Calu3 (cell line): ENCODE measurements at regions not wholly inside any gene's neighbourhood (a gene's known extent, or its start where the extent isn't known, plus 50 kb on each side); places are given as distances from the start of the nearest gene placed in this dataset.

Source experiments
- BruUV-seq: library from RNA; stranded (reverse); fragments of 400-500 nt; replicated peaks from 2 replicates; lab custom pipeline; 2021; lab: Mats Ljungman, UMichigan
- CTCF ChIA-PET: fragments of 300-600 bp; sonication (Branson Sonifier 250); formaldehyde crosslinking; loops from one replicate; lab custom pipeline; 2022; ENCODE audit warnings: antibody characterized with exemption; lab: Charles Lee
- DNase-seq: peaks from one replicate; pipeline ENCODE4 v3.0.0; 2022
- H3K27ac Mint-ChIP-seq: one replicate; pipeline ENCODE4 v1.8.0; 2022; ENCODE audit warnings: mixed read lengths; ENCODE audit not compliant: unreplicated experiment
- H3K27me3 Mint-ChIP-seq: one replicate; pipeline ENCODE4 v1.8.0; 2022; ENCODE audit warnings: mixed read lengths; ENCODE audit not compliant: unreplicated experiment
- H3K36me3 Mint-ChIP-seq: one replicate; pipeline ENCODE4 v1.8.0; 2022; ENCODE audit warnings: mild to moderate bottlenecking, moderate library complexity, mixed read lengths; ENCODE audit not compliant: insufficient read depth, unreplicated experiment
- H3K4me1 Mint-ChIP-seq: one replicate; pipeline ENCODE4 v1.8.0; 2022; ENCODE audit warnings: mild to moderate bottlenecking, low read depth, mixed read lengths; ENCODE audit not compliant: unreplicated experiment
- H3K4me3 Mint-ChIP-seq: one replicate; pipeline ENCODE4 v1.8.0; 2022; ENCODE audit warnings: mild to moderate bottlenecking, low read depth, moderate library complexity, mixed read lengths; ENCODE audit not compliant: unreplicated experiment
- H3K9me3 Mint-ChIP-seq: one replicate; pipeline ENCODE4 v1.8.0; 2022; ENCODE audit warnings: low read depth, mixed read lengths; ENCODE audit not compliant: unreplicated experiment
- intact Hi-C: fragments of 100-400 bp; cut with micrococcal nuclease; formaldehyde crosslinking; loops from one replicate; pipeline ENCODE4 v1.10.0; 2022; ENCODE audit not compliant: unreplicated experiment
- TF ChIP-seq, protein P1 (sequence below): fragments of 200-600 bp; IDR thresholded peaks from one replicate; pipeline ENCODE4 v1.8.0; 2022; ENCODE audit warnings: antibody characterized with exemption; ENCODE audit not compliant: unreplicated experiment

DNA sequence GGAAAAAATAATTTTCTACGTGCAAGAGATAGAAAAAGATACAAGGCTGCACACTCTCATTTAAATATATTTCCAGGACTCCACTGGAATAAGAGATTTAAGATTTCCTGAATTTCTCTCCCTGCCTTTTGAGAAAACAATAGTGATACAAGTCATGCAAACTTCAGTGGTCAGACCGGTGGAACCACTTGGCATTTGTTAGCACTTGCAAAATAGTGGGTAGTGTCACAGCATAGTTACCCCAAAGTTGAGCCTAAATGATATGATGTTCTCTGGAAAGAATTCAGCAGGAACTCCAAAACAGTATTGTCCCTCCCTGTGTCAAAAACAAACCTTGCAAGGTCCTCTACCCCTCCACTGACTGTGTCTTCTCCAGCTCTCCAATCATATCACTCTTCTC is 102.3 kb downstream of the ANKRD50 start:
- CTCF ChIA-PET: no interaction called here
- Mint-ChIP-seq H3K27ac (no peak overlapping the region), H3K27me3 (no peaks in the 10 kb centered on the region), H3K4me1 (peaks cover 17% of the 10 kb centered on the region), H3K9me3 (no peaks in the 10 kb centered on the region), H3K36me3 (no peaks in the 10 kb centered on the region), H3K4me3 (no peak overlapping the region)
- intact Hi-C loops: no loop called here
- peak; percentile 7 for DNase-seq
- BruUV-seq: no TSS peak
- TF ChIP-seq, protein P1, sequence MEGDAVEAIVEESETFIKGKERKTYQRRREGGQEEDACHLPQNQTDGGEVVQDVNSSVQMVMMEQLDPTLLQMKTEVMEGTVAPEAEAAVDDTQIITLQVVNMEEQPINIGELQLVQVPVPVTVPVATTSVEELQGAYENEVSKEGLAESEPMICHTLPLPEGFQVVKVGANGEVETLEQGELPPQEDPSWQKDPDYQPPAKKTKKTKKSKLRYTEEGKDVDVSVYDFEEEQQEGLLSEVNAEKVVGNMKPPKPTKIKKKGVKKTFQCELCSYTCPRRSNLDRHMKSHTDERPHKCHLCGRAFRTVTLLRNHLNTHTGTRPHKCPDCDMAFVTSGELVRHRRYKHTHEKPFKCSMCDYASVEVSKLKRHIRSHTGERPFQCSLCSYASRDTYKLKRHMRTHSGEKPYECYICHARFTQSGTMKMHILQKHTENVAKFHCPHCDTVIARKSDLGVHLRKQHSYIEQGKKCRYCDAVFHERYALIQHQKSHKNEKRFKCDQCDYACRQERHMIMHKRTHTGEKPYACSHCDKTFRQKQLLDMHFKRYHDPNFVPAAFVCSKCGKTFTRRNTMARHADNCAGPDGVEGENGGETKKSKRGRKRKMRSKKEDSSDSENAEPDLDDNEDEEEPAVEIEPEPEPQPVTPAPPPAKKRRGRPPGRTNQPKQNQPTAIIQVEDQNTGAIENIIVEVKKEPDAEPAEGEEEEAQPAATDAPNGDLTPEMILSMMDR: no peak
